ENCODE measurements at regions not wholly inside any gene's neighbourhood (a gene's known extent, or its start where the extent isn't known, plus 50 kb on each side); places are given as distances from the start of the nearest gene placed in this dataset.

GRCh38 chr18:59057493-59057795 lies 82.2 kb upstream of the SEC11C start:
- Mint-ChIP-seq H3K36me3 (no peaks in the 10 kb centered on the region), H3K4me1 (no peaks in the 10 kb centered on the region), H3K4me3 (no peak overlapping the region), H3K27me3 (peaks cover 11 to 28% of the 10 kb centered on the region in 2 donors), H3K9me3 (no peaks in the 10 kb centered on the region), H3K27ac (no peak overlapping the region)
- H3K9me3 ChIP-seq, result no peaks in the 10 kb centered on the region
- ChIA-PET POLR2A (no interaction called here), CTCF (interaction anchor here in 1 of 2 donors (1.0 kb wide), 1 partner anchor 274 kb away, joined by 3 read pairs; no protein-coding TSS in a partner anchor)
- ATAC-seq (replicated peaks in 1 of 4), result no peak
- H3K4me3 ChIP-seq (ENCODE audit: control insufficient read depth in 1 of 2, extremely low read depth in 1 of 2, low read length in 1 of 2), result no peak overlapping the region
- H3K27me3 ChIP-seq (replicated peaks in 1 of 2; ENCODE audit: control insufficient read depth in 2 of 2, extremely low read depth in 1 of 2, insufficient read depth in 2 of 2, low read length in 1 of 2), result peaks cover 0 to 23% of the 10 kb centered on the region in 2 experiments
- no peaks in the 10 kb centered on the region for H3K36me3 ChIP-seq (ENCODE audit: control insufficient read depth in 2 of 2, extremely low read depth in 1 of 2, insufficient read depth in 1 of 2, low read length in 1 of 2)
- no peak overlapping the region for H3K27ac ChIP-seq (ENCODE audit: low read length)
- DNase-seq, result no peak
- no peaks in the 10 kb centered on the region for H3K4me1 ChIP-seq (ENCODE audit: control insufficient read depth in 1 of 2, extremely low read depth in 1 of 2, insufficient read depth in 2 of 2, low read length in 2 of 2)
- 60% methylated on average over 1 of the region's 4 CpGs for WGBS (ENCODE audit: insufficient coverage)

GRCh38 chr18:59057969-59058368 lies 81.7 kb upstream of the SEC11C start:
- no peaks in the 10 kb centered on the region for H3K4me1 Mint-ChIP-seq
- H3K27me3 Mint-ChIP-seq, result peaks cover 10 to 30% of the 10 kb centered on the region in 2 donors
- H3K9me3 Mint-ChIP-seq, result no peaks in the 10 kb centered on the region
- no peak overlapping the region for H3K27ac Mint-ChIP-seq
- no peaks in the 10 kb centered on the region for H3K36me3 ChIP-seq (ENCODE audit: control insufficient read depth in 2 of 2, extremely low read depth in 1 of 2, insufficient read depth in 1 of 2, low read length in 1 of 2)
- no peak overlapping the region for H3K27ac ChIP-seq (ENCODE audit: low read length)
- peaks cover 0 to 27% of the 10 kb centered on the region in 2 experiments for H3K27me3 ChIP-seq (replicated peaks in 1 of 2; ENCODE audit: control insufficient read depth in 2 of 2, extremely low read depth in 1 of 2, insufficient read depth in 2 of 2, low read length in 1 of 2)
- no peaks in the 10 kb centered on the region for H3K9me3 ChIP-seq
- no peaks in the 10 kb centered on the region for H3K36me3 Mint-ChIP-seq
- no peaks in the 10 kb centered on the region for H3K4me1 ChIP-seq (ENCODE audit: control insufficient read depth in 1 of 2, extremely low read depth in 1 of 2, insufficient read depth in 2 of 2, low read length in 2 of 2)
- no peak for ATAC-seq (replicated peaks in 1 of 4)
- no peak overlapping the region for H3K4me3 ChIP-seq (ENCODE audit: control insufficient read depth in 1 of 2, extremely low read depth in 1 of 2, low read length in 1 of 2)
- no peak overlapping the region for H3K4me3 Mint-ChIP-seq
- CTCF ChIA-PET, result interaction anchor here in 1 of 2 donors (0.8 to 1.0 kb wide), 2 partner anchors 12 to 275 kb away, joined by 3 read pairs; no protein-coding TSS in a partner anchor
- POLR2A ChIA-PET, result no interaction called here
- 70% methylated on average over 2 of the region's 4 CpGs for WGBS (ENCODE audit: insufficient coverage)
- DNase-seq, result no peak

- peaks cover 9 to 33% of the 10 kb centered on the region in 2 donors for H3K27me3 Mint-ChIP-seq
- H3K9me3 ChIP-seq, result no peaks in the 10 kb centered on the region
- no peaks in the 10 kb centered on the region for H3K4me1 Mint-ChIP-seq
- H3K27ac Mint-ChIP-seq, result no peak overlapping the region
- ChIA-PET CTCF (interaction anchor here (0.8 to 0.9 kb wide), 2 partner anchors 11 to 820 kb away, joined by 3 read pairs; no protein-coding TSS in a partner anchor), POLR2A (interaction anchor here in 1 of 2 donors (0.6 kb wide), 1 partner anchor 11 kb away, joined by 3 read pairs; no protein-coding TSS in a partner anchor)
- H3K36me3 Mint-ChIP-seq, result no peaks in the 10 kb centered on the region
- H3K9me3 Mint-ChIP-seq, result no peaks in the 10 kb centered on the region
- H3K27me3 ChIP-seq (replicated peaks in 1 of 2; ENCODE audit: control insufficient read depth in 2 of 2, extremely low read depth in 1 of 2, insufficient read depth in 2 of 2, low read length in 1 of 2), result peaks cover 0 to 27% of the 10 kb centered on the region in 2 experiments
- H3K36me3 ChIP-seq (ENCODE audit: control insufficient read depth in 2 of 2, extremely low read depth in 1 of 2, insufficient read depth in 1 of 2, low read length in 1 of 2), result no peaks in the 10 kb centered on the region
- no peak overlapping the region for H3K4me3 Mint-ChIP-seq
- H3K4me1 ChIP-seq (ENCODE audit: control insufficient read depth in 1 of 2, extremely low read depth in 1 of 2, insufficient read depth in 2 of 2, low read length in 2 of 2), result no peaks in the 10 kb centered on the region
- no peak for DNase-seq
- H3K4me3 ChIP-seq (ENCODE audit: control insufficient read depth in 1 of 2, extremely low read depth in 1 of 2, low read length in 1 of 2), result no peak overlapping the region
- no peak overlapping the region for H3K27ac ChIP-seq (ENCODE audit: low read length)
- no peak for ATAC-seq (replicated peaks in 1 of 4)
- 90% methylated on average over 1 of the region's 4 CpGs for WGBS (ENCODE audit: insufficient coverage)
Observed at GRCh38 chr18:59059140-59059539, 80.5 kb upstream of the SEC11C start.

- no peak overlapping the region for H3K4me3 Mint-ChIP-seq
- 60% methylated on average over 3 of the region's 3 CpGs for WGBS (ENCODE audit: insufficient coverage)
Observed at GRCh38 chr18:59060551-59060950, 79.1 kb upstream of the SEC11C start.

GRCh38 chr18:59061914-59062642 lies 77.6 kb upstream of the SEC11C start:
- ChIA-PET CTCF (interaction anchor here in 1 of 2 donors (0.6 to 1.2 kb wide), 2 partner anchors 10 to 42 kb away, joined by 3 to 4 read pairs; no protein-coding TSS in a partner anchor), POLR2A (no interaction called here)
- Mint-ChIP-seq H3K27ac (no peak overlapping the region), H3K4me1 (no peaks in the 10 kb centered on the region), H3K4me3 (no peak overlapping the region), H3K36me3 (no peaks in the 10 kb centered on the region), H3K27me3 (peaks cover 9 to 41% of the 10 kb centered on the region in 2 donors), H3K9me3 (no peaks in the 10 kb centered on the region)
- H3K27me3 ChIP-seq (replicated peaks in 1 of 2; ENCODE audit: control insufficient read depth in 2 of 2, extremely low read depth in 1 of 2, insufficient read depth in 2 of 2, low read length in 1 of 2), result peaks cover 0 to 18% of the 10 kb centered on the region in 2 experiments
- no peaks in the 10 kb centered on the region for H3K4me1 ChIP-seq (ENCODE audit: control insufficient read depth in 1 of 2, extremely low read depth in 1 of 2, insufficient read depth in 2 of 2, low read length in 2 of 2)
- DNase-seq (no peak), ATAC-seq (replicated peaks in 1 of 4) (no peak)
- WGBS (ENCODE audit: insufficient coverage), result 86% methylated on average over 8 of the region's 14 CpGs
- H3K4me3 ChIP-seq (ENCODE audit: control insufficient read depth in 1 of 2, extremely low read depth in 1 of 2, low read length in 1 of 2), result no peak overlapping the region
- no peak overlapping the region for H3K27ac ChIP-seq (ENCODE audit: low read length)
- H3K9me3 ChIP-seq, result no peaks in the 10 kb centered on the region
- no peaks in the 10 kb centered on the region for H3K36me3 ChIP-seq (ENCODE audit: control insufficient read depth in 2 of 2, extremely low read depth in 1 of 2, insufficient read depth in 1 of 2, low read length in 1 of 2)

More at GRCh38 chr18:59060551-59060950, 79.1 kb upstream of the SEC11C start:
- Mint-ChIP-seq H3K9me3 (no peaks in the 10 kb centered on the region), H3K27ac (no peak overlapping the region), H3K4me1 (no peaks in the 10 kb centered on the region), H3K36me3 (no peaks in the 10 kb centered on the region), H3K27me3 (peaks cover 9 to 33% of the 10 kb centered on the region in 2 donors)
- no peak for ATAC-seq (replicated peaks in 1 of 4)
- Histone ChIP-seq H3K36me3 (ENCODE audit: control insufficient read depth in 2 of 2, extremely low read depth in 1 of 2, insufficient read depth in 1 of 2, low read length in 1 of 2) (no peaks in the 10 kb centered on the region), H3K27ac (ENCODE audit: low read length) (no peak overlapping the region), H3K4me1 (ENCODE audit: control insufficient read depth in 1 of 2, extremely low read depth in 1 of 2, insufficient read depth in 2 of 2, low read length in 2 of 2) (no peaks in the 10 kb centered on the region), H3K9me3 (no peaks in the 10 kb centered on the region), H3K27me3 (replicated peaks in 1 of 2; ENCODE audit: control insufficient read depth in 2 of 2, extremely low read depth in 1 of 2, insufficient read depth in 2 of 2, low read length in 1 of 2) (peaks cover 0 to 24% of the 10 kb centered on the region in 2 experiments), H3K4me3 (ENCODE audit: control insufficient read depth in 1 of 2, extremely low read depth in 1 of 2, low read length in 1 of 2) (no peak overlapping the region)
- no peak for DNase-seq
- ChIA-PET POLR2A (no interaction called here), CTCF (interaction anchor here in 1 of 2 donors (0.5 kb wide), 1 partner anchor 528 kb away, joined by 3 read pairs; no protein-coding TSS in a partner anchor)

- WGBS (ENCODE audit: insufficient coverage), result 96% methylated on average over 4 of the region's 13 CpGs
- H3K4me1 ChIP-seq (ENCODE audit: control insufficient read depth in 1 of 2, extremely low read depth in 1 of 2, insufficient read depth in 2 of 2, low read length in 2 of 2), result no peaks in the 10 kb centered on the region
- POLR2A ChIA-PET, result no interaction called here
- peaks cover 0 to 16% of the 10 kb centered on the region in 2 experiments for H3K27me3 ChIP-seq (replicated peaks in 1 of 2; ENCODE audit: control insufficient read depth in 2 of 2, extremely low read depth in 1 of 2, insufficient read depth in 2 of 2, low read length in 1 of 2)
- Mint-ChIP-seq H3K4me3 (no peak overlapping the region), H3K36me3 (no peaks in the 10 kb centered on the region), H3K9me3 (no peaks in the 10 kb centered on the region), H3K4me1 (no peaks in the 10 kb centered on the region), H3K27ac (no peak overlapping the region), H3K27me3 (peaks cover 9 to 41% of the 10 kb centered on the region in 2 donors)
- ATAC-seq (replicated peaks in 1 of 4) (no peak), DNase-seq (no peak)
- no peak overlapping the region for H3K4me3 ChIP-seq (ENCODE audit: control insufficient read depth in 1 of 2, extremely low read depth in 1 of 2, low read length in 1 of 2)
- CTCF ChIA-PET, result interaction anchor here in 1 of 2 donors (1.2 kb wide), 1 partner anchor 9 kb away, joined by 4 read pairs; no protein-coding TSS in a partner anchor
- H3K36me3 ChIP-seq (ENCODE audit: control insufficient read depth in 2 of 2, extremely low read depth in 1 of 2, insufficient read depth in 1 of 2, low read length in 1 of 2), result no peaks in the 10 kb centered on the region
- no peaks in the 10 kb centered on the region for H3K9me3 ChIP-seq
- H3K27ac ChIP-seq (ENCODE audit: low read length), result no peak overlapping the region
Observed at GRCh38 chr18:59062643-59063006, 77.1 kb upstream of the SEC11C start.

Data from T-cell (primary cell).